ENCODE measurements at regions not wholly inside any gene's neighbourhood (a gene's known extent, or its start where the extent isn't known, plus 50 kb on each side); places are given as distances from the start of the nearest gene placed in this dataset.

DNA sequence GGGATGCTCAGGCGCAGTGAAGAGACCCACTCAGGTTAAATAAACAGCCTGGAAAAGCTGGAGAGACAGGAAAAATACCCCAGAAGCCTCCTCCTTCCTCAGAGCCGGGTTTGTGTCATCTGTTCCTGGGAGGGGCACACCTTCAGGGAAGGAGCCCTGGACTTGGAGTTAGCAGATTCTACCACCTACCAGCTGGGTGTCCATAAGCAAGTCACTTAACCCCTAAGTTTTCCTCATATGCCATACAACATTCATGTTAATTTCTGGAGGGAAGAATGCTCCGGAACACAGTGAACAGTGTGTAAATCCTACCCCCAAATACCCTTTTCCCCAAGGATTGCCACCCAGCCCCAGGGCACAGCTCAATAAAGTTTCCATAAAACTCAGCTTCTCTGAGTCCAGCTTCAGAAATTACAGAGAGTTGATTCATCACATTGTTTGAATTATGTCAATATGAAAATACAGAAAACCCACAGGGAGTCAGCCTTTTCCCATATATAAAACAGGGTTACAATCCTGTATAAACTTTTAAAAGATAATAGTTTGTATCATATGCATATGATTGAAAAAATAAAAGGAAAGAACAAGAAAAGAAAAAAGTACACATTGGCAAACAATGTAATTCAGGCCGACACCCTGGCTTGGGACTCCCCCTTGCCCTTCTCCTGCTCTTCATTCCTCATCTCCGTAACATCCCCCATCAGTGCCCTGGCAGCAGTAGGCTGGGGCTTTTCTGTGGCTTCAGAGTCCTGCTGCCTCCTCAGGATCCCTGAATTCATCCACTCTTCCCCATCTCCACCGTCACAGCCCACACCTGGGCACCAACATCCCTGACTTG, 291.8 kb upstream of the USP24 start:
- H3K9me3 ChIP-seq (ENCODE audit: control insufficient read depth, low read length) = no peaks in the 10 kb centered on the region
- intact Hi-C loops (cut with DNase I) = loop anchor here in 1 of 2 donors (10.0 kb wide), 1 partner anchor 1068 kb away; the partner anchor contains the start of gene PLPP3
- WGBS, 2 donors = 63 to 68% methylated on average over 6 of the region's 6 CpGs

DNA sequence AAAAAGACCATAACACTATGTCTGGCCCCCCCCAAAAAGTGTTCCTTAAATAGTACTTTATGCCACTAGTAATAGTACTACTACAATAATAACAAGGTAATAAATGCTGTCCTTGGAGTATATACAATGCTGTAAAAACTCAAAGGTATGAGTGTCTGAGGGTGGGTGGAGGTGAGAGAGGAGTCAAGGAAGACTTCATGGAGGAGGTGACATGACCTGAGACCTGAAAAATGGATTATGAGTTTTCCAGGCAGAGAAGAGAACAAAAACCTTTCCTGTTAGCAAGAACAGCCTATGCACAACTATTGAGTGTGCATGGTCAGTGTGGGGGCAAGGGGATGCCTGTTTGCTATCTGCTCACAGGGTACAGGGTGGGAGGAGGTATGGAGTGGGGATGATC, 290.2 kb upstream of the USP24 start:
- H3K36me3 ChIP-seq (ENCODE audit: control insufficient read depth in 1 of 2, insufficient read depth in 2 of 2, low read length in 1 of 2) = no peaks in the 10 kb centered on the region
- no peak overlapping the region for H3K4me3 ChIP-seq (ENCODE audit: low read length in 2 of 2)
- peaks cover 0 to 7% of the 10 kb centered on the region in 2 donors for H3K4me1 ChIP-seq (ENCODE audit: control insufficient read depth in 1 of 2, insufficient read depth in 2 of 2, low read length in 2 of 2)
- H3K27me3 ChIP-seq (ENCODE audit: control insufficient read depth in 1 of 2, insufficient read depth in 2 of 2, low read length in 1 of 2) = no peaks in the 10 kb centered on the region
- ATAC-seq (ENCODE audit: low FRiP score) (no peak), DNase-seq (no peak)
- no peaks in the 10 kb centered on the region for H3K9me3 ChIP-seq (ENCODE audit: control insufficient read depth, low read length)
- intact Hi-C loops (cut with DNase I) = loop anchor here in 1 of 2 donors (10.0 kb wide), 1 partner anchor 1069 kb away; the partner anchor contains the start of gene PLPP3
- H3K27ac ChIP-seq (ENCODE audit: low read depth in 1 of 2, low read length in 2 of 2) = no peak overlapping the region

More for the DNA sequence above, 291.8 kb upstream of the USP24 start:
- DNase-seq = no peak
- ATAC-seq (ENCODE audit: low FRiP score) = no peak
- Histone ChIP-seq H3K27ac (ENCODE audit: low read depth in 1 of 2, low read length in 2 of 2) (no peak overlapping the region), H3K4me3 (ENCODE audit: low read length in 2 of 2) (no peak overlapping the region), H3K4me1 (ENCODE audit: control insufficient read depth in 1 of 2, insufficient read depth in 2 of 2, low read length in 2 of 2) (peaks cover 0 to 7% of the 10 kb centered on the region in 2 donors), H3K27me3 (ENCODE audit: control insufficient read depth in 1 of 2, insufficient read depth in 2 of 2, low read length in 1 of 2) (no peaks in the 10 kb centered on the region), H3K36me3 (ENCODE audit: control insufficient read depth in 1 of 2, insufficient read depth in 2 of 2, low read length in 1 of 2) (no peaks in the 10 kb centered on the region)

DNA sequence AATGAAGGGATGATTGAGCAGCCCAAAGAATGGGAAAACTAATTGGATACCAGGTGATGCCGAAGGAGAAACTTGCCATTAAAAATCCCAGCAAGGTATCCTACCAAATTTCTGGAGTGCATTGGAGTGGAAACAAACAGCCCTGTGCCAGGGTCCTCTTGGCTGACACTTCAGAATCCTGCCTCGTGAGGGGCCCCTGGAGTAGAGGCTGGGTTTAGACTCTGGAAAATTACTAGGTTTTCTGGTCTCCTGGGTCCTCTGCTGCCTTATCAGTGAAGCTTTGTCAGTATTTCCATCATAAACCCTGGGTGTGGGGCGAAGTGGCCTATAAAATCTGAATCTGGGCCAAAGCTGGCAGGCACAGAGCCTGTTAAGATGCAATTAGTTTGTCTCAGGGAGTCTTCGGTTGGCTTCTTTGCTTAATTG, 289.2 kb upstream of the USP24 start:
- ATAC-seq (ENCODE audit: low FRiP score) (peak; percentile 49), DNase-seq (no peak)
- intact Hi-C loops (cut with DNase I) = loop anchor here in 1 of 2 donors (10.0 kb wide), 1 partner anchor 1070 kb away; the partner anchor contains the start of gene PLPP3
- Histone ChIP-seq H3K4me3 (ENCODE audit: low read length in 2 of 2) (no peak overlapping the region), H3K9me3 (ENCODE audit: control insufficient read depth, low read length) (no peaks in the 10 kb centered on the region), H3K27me3 (ENCODE audit: control insufficient read depth in 1 of 2, insufficient read depth in 2 of 2, low read length in 1 of 2) (no peaks in the 10 kb centered on the region), H3K36me3 (ENCODE audit: control insufficient read depth in 1 of 2, insufficient read depth in 2 of 2, low read length in 1 of 2) (no peaks in the 10 kb centered on the region), H3K4me1 (ENCODE audit: control insufficient read depth in 1 of 2, insufficient read depth in 2 of 2, low read length in 2 of 2) (peaks cover 0 to 7% of the 10 kb centered on the region in 2 donors), H3K27ac (ENCODE audit: low read depth in 1 of 2, low read length in 2 of 2) (no peak overlapping the region)
- 30 to 36% methylated on average over 4 of the region's 4 CpGs for WGBS, 2 donors

DNA sequence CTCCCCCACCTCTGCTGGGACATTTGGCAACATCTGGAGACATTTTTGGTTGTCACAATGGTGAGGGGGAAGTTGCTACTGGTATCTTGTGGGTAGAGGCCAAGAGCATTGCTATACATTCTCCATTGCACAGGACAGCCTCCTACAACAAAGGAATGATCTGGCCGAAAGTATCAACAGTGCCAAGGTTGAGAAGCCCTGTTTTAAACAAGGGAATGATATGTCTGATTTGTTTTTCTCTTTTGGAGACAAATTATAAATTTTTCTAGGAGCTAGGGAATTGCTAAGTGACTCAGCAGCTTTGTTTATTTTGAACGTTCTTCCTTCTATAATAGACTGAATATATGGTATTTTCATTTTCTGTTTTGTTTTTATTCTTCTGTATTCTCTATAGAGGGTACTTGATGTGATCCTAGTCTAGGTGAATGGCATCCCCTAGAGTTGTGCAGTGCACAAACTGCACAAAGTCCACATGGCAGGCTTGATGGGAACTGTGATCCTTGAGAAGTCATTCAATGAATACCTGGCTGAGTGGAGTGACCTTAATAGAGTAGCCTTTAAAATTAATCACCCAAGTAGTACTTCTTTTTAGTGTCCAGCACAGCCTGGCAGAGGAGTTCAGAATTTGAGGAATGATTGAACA, 288.6 kb upstream of the USP24 start:
- WGBS, 2 donors = 45 to 48% methylated on average over 2 of the region's 2 CpGs
- ATAC-seq (ENCODE audit: low FRiP score) (no peak), DNase-seq (no peak)
- Histone ChIP-seq H3K4me1 (ENCODE audit: control insufficient read depth in 1 of 2, insufficient read depth in 2 of 2, low read length in 2 of 2) (peaks cover 0 to 7% of the 10 kb centered on the region in 2 donors), H3K9me3 (ENCODE audit: control insufficient read depth, low read length) (no peaks in the 10 kb centered on the region), H3K27ac (ENCODE audit: low read depth in 1 of 2, low read length in 2 of 2) (no peak overlapping the region), H3K36me3 (ENCODE audit: control insufficient read depth in 1 of 2, insufficient read depth in 2 of 2, low read length in 1 of 2) (no peaks in the 10 kb centered on the region), H3K27me3 (ENCODE audit: control insufficient read depth in 1 of 2, insufficient read depth in 2 of 2, low read length in 1 of 2) (no peaks in the 10 kb centered on the region), H3K4me3 (ENCODE audit: low read length in 2 of 2) (no peak overlapping the region)
- intact Hi-C loops (cut with DNase I) = loop anchor here in 1 of 2 donors (10.0 kb wide), 1 partner anchor 1071 kb away; the partner anchor contains the start of gene PLPP3

DNA sequence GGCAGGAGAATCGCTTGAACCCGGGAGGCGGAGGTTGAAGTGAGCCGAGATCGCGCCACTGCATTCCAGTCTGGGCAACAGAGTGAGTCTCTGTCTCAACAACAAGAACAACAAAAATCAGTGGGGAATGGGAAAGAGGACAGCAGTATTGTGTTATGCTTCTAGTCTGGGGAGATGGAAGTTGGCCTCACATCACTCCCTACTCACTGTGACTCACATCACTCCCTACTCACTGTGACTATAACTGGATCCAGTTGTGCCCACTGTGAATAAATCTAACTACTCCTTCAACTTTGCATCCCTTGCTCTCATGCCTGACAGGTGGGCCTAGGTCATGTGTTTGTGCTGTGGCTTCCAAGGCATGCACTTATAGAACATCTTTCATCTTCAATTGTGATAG, 285.4 kb upstream of the USP24 start:
- Histone ChIP-seq H3K9me3 (ENCODE audit: control insufficient read depth, low read length) (no peaks in the 10 kb centered on the region), H3K27ac (ENCODE audit: low read depth in 1 of 2, low read length in 2 of 2) (no peak overlapping the region), H3K4me3 (ENCODE audit: low read length in 2 of 2) (no peak overlapping the region), H3K27me3 (ENCODE audit: control insufficient read depth in 1 of 2, insufficient read depth in 2 of 2, low read length in 1 of 2) (no peaks in the 10 kb centered on the region), H3K36me3 (ENCODE audit: control insufficient read depth in 1 of 2, insufficient read depth in 2 of 2, low read length in 1 of 2) (no peaks in the 10 kb centered on the region), H3K4me1 (ENCODE audit: control insufficient read depth in 1 of 2, insufficient read depth in 2 of 2, low read length in 2 of 2) (peaks cover 0 to 7% of the 10 kb centered on the region in 2 donors)
- intact Hi-C loops (cut with DNase I) = loop anchor here in 1 of 2 donors (10.0 kb wide), 1 partner anchor 1074 kb away; the partner anchor contains the start of gene PLPP3
- 94% methylated on average over 6 of the region's 6 CpGs for WGBS, 2 donors
- DNase-seq = no peak
- no peak for ATAC-seq (ENCODE audit: low FRiP score)

DNA sequence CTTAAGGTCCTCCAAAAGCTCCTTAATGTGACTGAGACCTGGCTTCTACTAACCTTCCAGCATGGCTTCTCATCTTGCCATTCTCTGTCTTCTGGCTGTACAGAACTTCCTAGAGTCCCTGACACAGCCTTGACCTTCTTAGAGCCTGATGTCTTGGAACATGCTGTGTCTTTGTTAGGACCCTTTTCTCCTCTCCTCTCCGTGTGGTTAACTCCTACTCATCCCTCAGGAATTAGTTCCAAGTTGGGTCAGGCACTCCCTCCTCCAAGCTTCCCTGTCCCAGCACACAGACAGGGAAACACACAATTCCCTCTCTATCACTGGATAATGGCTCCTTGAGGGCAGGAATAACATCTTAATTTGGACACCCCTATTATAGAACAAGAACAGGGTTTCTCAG, 275.4 kb upstream of the USP24 start:
- Histone ChIP-seq H3K36me3 (ENCODE audit: control insufficient read depth in 1 of 2, insufficient read depth in 2 of 2, low read length in 1 of 2) (no peaks in the 10 kb centered on the region), H3K27ac (ENCODE audit: low read depth in 1 of 2, low read length in 2 of 2) (no peak overlapping the region), H3K4me3 (ENCODE audit: low read length in 2 of 2) (no peak overlapping the region), H3K4me1 (ENCODE audit: control insufficient read depth in 1 of 2, insufficient read depth in 2 of 2, low read length in 2 of 2) (no peaks in the 10 kb centered on the region), H3K27me3 (ENCODE audit: control insufficient read depth in 1 of 2, insufficient read depth in 2 of 2, low read length in 1 of 2) (no peaks in the 10 kb centered on the region), H3K9me3 (ENCODE audit: control insufficient read depth, low read length) (no peaks in the 10 kb centered on the region)
- ATAC-seq (ENCODE audit: low FRiP score) = no peak
- no peak for DNase-seq
- WGBS, 2 donors = 73 to 83% methylated on average over 1 of the region's 1 CpG
- intact Hi-C loops (cut with DNase I) = no loop called here

DNA sequence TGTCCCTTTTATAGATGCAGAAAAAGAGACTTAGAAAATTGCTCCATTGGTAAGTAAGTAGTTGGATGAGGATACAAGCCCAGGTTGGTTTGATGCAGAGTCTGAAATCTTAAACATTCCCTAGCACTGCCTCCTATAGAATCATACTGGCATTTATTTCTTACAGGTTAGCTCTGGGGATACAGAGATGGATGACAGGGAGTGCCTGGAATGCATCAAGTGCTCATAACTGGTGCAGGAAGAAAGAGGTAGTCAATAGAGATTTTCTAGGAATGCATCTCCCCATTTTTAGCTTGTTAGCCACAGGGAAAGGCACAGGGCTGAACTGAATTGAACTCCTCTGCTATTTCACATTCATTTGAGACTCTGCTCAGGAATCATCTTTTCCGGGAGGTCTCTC, 269.0 kb upstream of the USP24 start:
- H3K9me3 ChIP-seq (ENCODE audit: control insufficient read depth, low read length) = no peaks in the 10 kb centered on the region
- no peak overlapping the region for H3K27ac ChIP-seq (ENCODE audit: low read depth in 1 of 2, low read length in 2 of 2)
- H3K4me3 ChIP-seq (ENCODE audit: low read length in 2 of 2) = no peak overlapping the region
- H3K4me1 ChIP-seq (ENCODE audit: control insufficient read depth in 1 of 2, insufficient read depth in 2 of 2, low read length in 2 of 2) = no peaks in the 10 kb centered on the region
- WGBS, 2 donors = 96 to 100% methylated on average over 1 of the region's 1 CpG
- intact Hi-C loops (cut with DNase I) = no loop called here
- no peaks in the 10 kb centered on the region for H3K36me3 ChIP-seq (ENCODE audit: control insufficient read depth in 1 of 2, insufficient read depth in 2 of 2, low read length in 1 of 2)
- ATAC-seq (ENCODE audit: low FRiP score) (no peak), DNase-seq (no peak)
- H3K27me3 ChIP-seq (ENCODE audit: control insufficient read depth in 1 of 2, insufficient read depth in 2 of 2, low read length in 1 of 2) = no peaks in the 10 kb centered on the region

DNA sequence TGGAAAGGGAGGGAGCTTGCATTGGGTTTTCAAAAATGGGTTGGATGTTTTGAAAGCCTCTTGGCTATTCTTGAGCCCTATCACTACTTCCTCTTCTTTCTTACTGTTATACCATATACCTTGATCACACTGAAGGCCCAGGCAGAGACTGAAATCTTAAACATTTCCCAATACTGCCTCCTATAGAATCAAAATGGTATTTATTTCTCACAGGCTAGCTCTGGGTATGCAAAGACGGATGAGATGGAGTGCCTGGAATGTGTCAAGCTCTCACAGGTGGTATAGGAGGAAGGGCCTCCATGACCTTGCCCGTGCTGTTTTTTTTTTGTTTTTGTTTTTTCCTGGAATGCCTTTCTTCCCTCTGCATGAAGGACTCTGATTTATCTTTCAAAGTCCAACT, 268.4 kb upstream of the USP24 start:
- 78% methylated on average over 2 of the region's 2 CpGs for WGBS, 2 donors
- H3K9me3 ChIP-seq (ENCODE audit: control insufficient read depth, low read length) = no peaks in the 10 kb centered on the region
- no peaks in the 10 kb centered on the region for H3K36me3 ChIP-seq (ENCODE audit: control insufficient read depth in 1 of 2, insufficient read depth in 2 of 2, low read length in 1 of 2)
- no peaks in the 10 kb centered on the region for H3K27me3 ChIP-seq (ENCODE audit: control insufficient read depth in 1 of 2, insufficient read depth in 2 of 2, low read length in 1 of 2)
- H3K4me3 ChIP-seq (ENCODE audit: low read length in 2 of 2) = no peak overlapping the region
- DNase-seq = no peak
- ATAC-seq (ENCODE audit: low FRiP score) = no peak
- intact Hi-C loops (cut with DNase I) = no loop called here
- no peak overlapping the region for H3K27ac ChIP-seq (ENCODE audit: low read depth in 1 of 2, low read length in 2 of 2)
- no peaks in the 10 kb centered on the region for H3K4me1 ChIP-seq (ENCODE audit: control insufficient read depth in 1 of 2, insufficient read depth in 2 of 2, low read length in 2 of 2)

Data from aorta (tissue), 5 donors.